Left lung (tissue), 4 donors: ENCODE measurements at regions not wholly inside any gene's neighbourhood (a gene's known extent, or its start where the extent isn't known, plus 50 kb on each side); places are given as distances from the start of the nearest gene placed in this dataset.

ENCODE experiments used
- ATAC-seq: fragments of 200-7000 bp; cut with Tn5 transposase; one replicate; pipeline ENCODE4 v1.9.1; 2020; ENCODE audit warnings: moderate library complexity
- DNase-seq, 4 donors: peaks; one replicate each; pipeline ENCODE4 v3.0.0-alpha.2; 2013 to 2020
- H3K27ac ChIP-seq, 2 donors: fragments of 200-600 bp; sonication (generic) in 1 of 2; one replicate each; pipeline versions ENCODE4 v1.5.0 to v1.8.0; 2020 to 2021
- H3K27me3 ChIP-seq, 2 donors: fragments of 200-600 bp; sonication (generic) in 1 of 2; one replicate each; pipeline versions ENCODE4 v1.5.0 to v1.8.0; 2020 to 2021
- H3K36me3 ChIP-seq, 2 donors: fragments of 200-600 bp; sonication (generic) in 1 of 2; one replicate each; pipeline versions ENCODE4 v1.5.0 to v1.8.0; 2020 to 2021
- H3K4me1 ChIP-seq, 2 donors: fragments of 200-600 bp; one replicate each; pipeline ENCODE4 v1.8.0; 2021
- H3K4me3 ChIP-seq, 2 donors: fragments of 200-600 bp; sonication (generic) in 1 of 2; one replicate each; pipeline versions ENCODE4 v1.5.0 to v1.8.0; 2020 to 2021; ENCODE audit warnings: mild to moderate bottlenecking in 1 of 2
- H3K9me3 ChIP-seq, 2 donors: fragments of 200-600 bp; sonication (generic) in 1 of 2; one replicate each; pipeline versions ENCODE4 v1.5.0 to v1.8.0; 2020 to 2021
- intact Hi-C, 2 donors: fragments of 100-400 bp; cut with DNase I; formaldehyde crosslinking; loops; one replicate each; pipeline versions ENCODE4 v1.11.2 to v1.14.2; 2022
- TF ChIP-seq, protein P1 (sequence below), 2 donors: fragments of 200-600 bp; sonication (generic) in 1 of 2; IDR thresholded peaks; one replicate each; pipeline versions ENCODE4 v1.5.0 to v1.8.0; 2021; ENCODE audit warnings: antibody characterized with exemption in 2 of 2
- donor health status: DM: no; HTN: yes; CAD: no.
- donor health status: DM: no; HTN: no; CAD: no.

DNA sequence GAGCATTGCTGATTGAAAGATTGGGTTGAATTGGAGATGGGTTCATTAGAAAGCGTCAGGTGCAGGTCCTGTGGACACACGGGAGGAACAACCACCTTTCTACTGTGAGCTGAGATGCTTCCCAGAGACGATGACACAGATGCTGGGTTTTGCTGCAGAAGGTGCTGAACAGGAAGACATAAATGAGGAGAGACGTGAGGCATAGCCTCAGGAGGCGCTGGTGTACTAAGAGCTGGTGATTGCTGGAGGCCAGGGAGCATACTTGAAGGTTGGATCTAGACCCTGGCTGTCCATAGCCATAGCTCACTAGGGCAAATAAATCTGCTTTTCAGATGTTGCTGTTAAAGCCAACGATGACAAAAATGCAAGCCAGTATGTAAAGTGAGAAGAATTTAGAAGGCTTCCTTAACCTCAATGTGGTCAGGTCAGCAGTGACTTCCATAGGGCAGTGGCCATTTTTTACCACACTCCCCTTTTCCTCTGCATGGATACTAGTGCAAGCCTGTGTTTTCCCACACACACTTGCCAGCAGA, 153.7 kb downstream of the SOX11 start:
- intact Hi-C loops = no loop called here
- Histone ChIP-seq H3K27me3 (no peaks in the 10 kb centered on the region), H3K36me3 (no peaks in the 10 kb centered on the region), H3K9me3 (peaks cover 0 to 2% of the 10 kb centered on the region in 2 donors), H3K4me1 (no peaks in the 10 kb centered on the region), H3K27ac (no peak overlapping the region), H3K4me3 (no peak overlapping the region)
- TF ChIP-seq, protein P1, sequence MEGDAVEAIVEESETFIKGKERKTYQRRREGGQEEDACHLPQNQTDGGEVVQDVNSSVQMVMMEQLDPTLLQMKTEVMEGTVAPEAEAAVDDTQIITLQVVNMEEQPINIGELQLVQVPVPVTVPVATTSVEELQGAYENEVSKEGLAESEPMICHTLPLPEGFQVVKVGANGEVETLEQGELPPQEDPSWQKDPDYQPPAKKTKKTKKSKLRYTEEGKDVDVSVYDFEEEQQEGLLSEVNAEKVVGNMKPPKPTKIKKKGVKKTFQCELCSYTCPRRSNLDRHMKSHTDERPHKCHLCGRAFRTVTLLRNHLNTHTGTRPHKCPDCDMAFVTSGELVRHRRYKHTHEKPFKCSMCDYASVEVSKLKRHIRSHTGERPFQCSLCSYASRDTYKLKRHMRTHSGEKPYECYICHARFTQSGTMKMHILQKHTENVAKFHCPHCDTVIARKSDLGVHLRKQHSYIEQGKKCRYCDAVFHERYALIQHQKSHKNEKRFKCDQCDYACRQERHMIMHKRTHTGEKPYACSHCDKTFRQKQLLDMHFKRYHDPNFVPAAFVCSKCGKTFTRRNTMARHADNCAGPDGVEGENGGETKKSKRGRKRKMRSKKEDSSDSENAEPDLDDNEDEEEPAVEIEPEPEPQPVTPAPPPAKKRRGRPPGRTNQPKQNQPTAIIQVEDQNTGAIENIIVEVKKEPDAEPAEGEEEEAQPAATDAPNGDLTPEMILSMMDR (IDR thresholded peaks at IDR 0.05) = no peak
- DNase-seq = no peak
- ATAC-seq = no peak

- Histone ChIP-seq H3K4me3 (no peak overlapping the region), H3K36me3 (no peaks in the 10 kb centered on the region), H3K27me3 (no peaks in the 10 kb centered on the region), H3K27ac (no peak overlapping the region), H3K9me3 (peaks cover 0 to 2% of the 10 kb centered on the region in 2 donors), H3K4me1 (no peaks in the 10 kb centered on the region)
- TF ChIP-seq, protein P1 (IDR thresholded peaks at IDR 0.05) = no peak
- intact Hi-C loops = no loop called here
- DNase-seq (no peak), ATAC-seq (no peak)
These were observed 154.7 kb downstream of the SOX11 start for GRCh38 chr2:5846881-5847280.

GRCh38 chr2:5849562-5849961, 157.4 kb downstream of the SOX11 start:
- Histone ChIP-seq H3K36me3 (no peaks in the 10 kb centered on the region), H3K27ac (no peak overlapping the region), H3K4me3 (no peak overlapping the region), H3K4me1 (no peaks in the 10 kb centered on the region), H3K27me3 (no peaks in the 10 kb centered on the region), H3K9me3 (peaks cover 0 to 2% of the 10 kb centered on the region in 2 donors)
- TF ChIP-seq, protein P1 (IDR thresholded peaks at IDR 0.05) = no peak
- DNase-seq (peak in 1 of 4 donors; percentile 28), ATAC-seq (peak; percentile 89)
- intact Hi-C loops = no loop called here

DNA sequence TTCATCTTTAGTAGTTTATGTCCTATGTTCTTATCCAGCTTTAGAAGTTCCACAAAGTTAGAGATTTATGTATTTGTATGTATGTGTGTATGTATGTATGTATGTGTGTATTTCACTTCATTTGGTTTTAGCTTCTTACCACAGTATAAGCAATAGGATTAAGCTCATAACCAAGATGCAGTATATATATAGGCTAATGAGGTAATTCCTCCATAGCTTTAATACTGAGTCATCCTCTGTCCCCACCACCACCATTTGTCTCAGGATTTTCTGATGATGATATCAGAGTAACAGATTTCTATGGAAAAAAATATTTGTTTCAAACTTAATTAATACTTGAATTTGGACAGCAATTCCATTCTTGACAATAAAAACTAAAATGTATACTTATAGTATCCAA, 159.2 kb downstream of the SOX11 start:
- H3K9me3 ChIP-seq = peaks cover 0 to 2% of the 10 kb centered on the region in 2 donors
- H3K36me3 ChIP-seq = no peaks in the 10 kb centered on the region
- no peak for DNase-seq
- H3K4me3 ChIP-seq = no peak overlapping the region
- H3K4me1 ChIP-seq = no peaks in the 10 kb centered on the region
- intact Hi-C loops = no loop called here
- H3K27ac ChIP-seq = no peak overlapping the region
- TF ChIP-seq, protein P1 (IDR thresholded peaks at IDR 0.05) = no peak
- ATAC-seq = no peak
- H3K27me3 ChIP-seq = no peaks in the 10 kb centered on the region

GRCh38 chr2:5854797-5855196, 162.6 kb downstream of the SOX11 start:
- no peaks in the 10 kb centered on the region for H3K36me3 ChIP-seq
- intact Hi-C loops = no loop called here
- H3K27ac ChIP-seq = no peak overlapping the region
- peaks cover 0 to 12% of the 10 kb centered on the region in 2 donors for H3K9me3 ChIP-seq
- DNase-seq (no peak), ATAC-seq (no peak)
- TF ChIP-seq, protein P1 (IDR thresholded peaks at IDR 0.05) = no peak
- H3K27me3 ChIP-seq = no peaks in the 10 kb centered on the region
- no peaks in the 10 kb centered on the region for H3K4me1 ChIP-seq
- no peak overlapping the region for H3K4me3 ChIP-seq
